ENCODE measurements at regions not wholly inside any gene's neighbourhood (a gene's known extent, or its start where the extent isn't known, plus 50 kb on each side); places are given as distances from the start of the nearest gene placed in this dataset.

DNA sequence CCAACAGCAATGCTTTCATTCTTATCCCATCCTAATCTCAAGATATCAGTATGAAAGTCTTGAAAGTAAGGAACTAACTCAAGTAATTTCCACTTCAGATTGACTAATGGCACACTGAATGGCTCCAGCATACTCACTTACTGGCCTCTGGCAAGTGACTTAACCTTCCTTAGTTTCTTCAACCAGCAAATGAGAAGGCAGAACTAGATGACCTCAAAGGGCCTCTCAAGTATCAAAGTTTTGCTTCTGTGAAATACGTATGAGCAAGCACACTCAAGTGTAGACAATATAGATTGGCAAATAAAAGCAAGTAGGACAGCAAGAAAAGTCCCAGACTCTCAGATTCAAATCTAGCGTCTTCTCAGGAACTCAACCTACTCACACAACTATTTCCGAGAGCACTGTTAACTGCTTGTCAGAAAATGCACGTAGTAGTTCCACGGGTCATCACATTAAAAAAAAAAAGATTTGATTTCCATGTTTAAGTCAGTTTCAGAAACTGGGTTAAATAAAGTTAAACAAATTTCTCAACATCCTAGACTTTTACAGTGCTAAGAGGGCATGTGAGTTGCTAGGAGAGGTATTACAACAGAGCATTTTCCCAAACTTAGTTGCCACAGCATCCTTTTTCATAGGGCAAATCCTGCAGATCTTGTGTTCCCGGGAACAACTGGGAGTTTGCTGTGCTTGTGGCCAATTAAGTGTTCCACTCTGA, 276.9 kb upstream of the KLF14 start:
- peak; percentile 15 for ATAC-seq (ENCODE audit: insufficient read depth, low FRiP score)
- WGBS, 2 donors, result 38 to 43% methylated on average over 6 of the region's 6 CpGs
- Histone ChIP-seq H3K27me3 (ENCODE audit: control insufficient read depth in 3 of 3, insufficient read depth in 3 of 3, low read length in 2 of 3) (no peaks in the 10 kb centered on the region), H3K9ac (ENCODE audit: insufficient read depth in 1 of 2, low read length in 2 of 2) (no peak overlapping the region), H3K36me3 (ENCODE audit: control insufficient read depth in 4 of 4, insufficient read depth in 4 of 4, low read length in 4 of 4) (no peaks in the 10 kb centered on the region), H3K4me1 (ENCODE audit: control insufficient read depth in 5 of 5, insufficient read depth in 5 of 5, low read length in 5 of 5) (peaks cover 0 to 30% (median 19%) of the 10 kb centered on the region in 5 donors), H3K27ac (ENCODE audit: low read depth in 1 of 2, low read length in 1 of 2) (peak overlapping the region in 1 of 2 donors; percentile 81), H3K9me3 (ENCODE audit: control insufficient read depth in 4 of 4, insufficient read depth in 3 of 4, low read length in 3 of 4) (no peaks in the 10 kb centered on the region), H3K4me3 (no peak overlapping the region)
- peak in 2 of 3 donors; percentile 38 to 70 for DNase-seq
- TF ChIP-seq CTCF (IDR thresholded peaks at IDR 0.05; ENCODE audit: control extremely low read depth, extremely low read depth), result no peak

- H3K36me3 ChIP-seq (ENCODE audit: control insufficient read depth in 4 of 4, insufficient read depth in 4 of 4, low read length in 4 of 4), result no peaks in the 10 kb centered on the region
- ATAC-seq (ENCODE audit: insufficient read depth, low FRiP score) (peak; percentile 58), DNase-seq (peak; percentile 54 to 78 (median 60))
- no peak overlapping the region for H3K9ac ChIP-seq (ENCODE audit: insufficient read depth in 1 of 2, low read length in 2 of 2)
- H3K4me1 ChIP-seq (ENCODE audit: control insufficient read depth in 5 of 5, insufficient read depth in 5 of 5, low read length in 5 of 5), result peaks cover 0 to 30% (median 21%) of the 10 kb centered on the region in 5 donors
- H3K27me3 ChIP-seq (ENCODE audit: control insufficient read depth in 3 of 3, insufficient read depth in 3 of 3, low read length in 2 of 3), result no peaks in the 10 kb centered on the region
- WGBS, 2 donors, result 27 to 30% methylated on average over 4 of the region's 4 CpGs
- no peak for TF ChIP-seq CTCF (IDR thresholded peaks at IDR 0.05; ENCODE audit: control extremely low read depth, extremely low read depth)
- H3K27ac ChIP-seq (ENCODE audit: low read depth in 1 of 2, low read length in 1 of 2), result peak overlapping the region in 1 of 2 donors; percentile 81
- H3K9me3 ChIP-seq (ENCODE audit: control insufficient read depth in 4 of 4, insufficient read depth in 3 of 4, low read length in 3 of 4), result no peaks in the 10 kb centered on the region
- no peak overlapping the region for H3K4me3 ChIP-seq
Measured at GRCh38 chr7:131011432-131011742, 277.4 kb upstream of the KLF14 start.

GRCh38 chr7:131011976-131012375, 278.0 kb upstream of the KLF14 start:
- no peak overlapping the region for H3K4me3 ChIP-seq
- peak overlapping the region in 1 of 2 donors; percentile 90 for H3K27ac ChIP-seq (ENCODE audit: low read depth in 1 of 2, low read length in 1 of 2)
- TF ChIP-seq CTCF (IDR thresholded peaks at IDR 0.05; ENCODE audit: control extremely low read depth, extremely low read depth), result no peak
- H3K27me3 ChIP-seq (ENCODE audit: control insufficient read depth in 3 of 3, insufficient read depth in 3 of 3, low read length in 2 of 3), result no peaks in the 10 kb centered on the region
- no peaks in the 10 kb centered on the region for H3K36me3 ChIP-seq (ENCODE audit: control insufficient read depth in 4 of 4, insufficient read depth in 4 of 4, low read length in 4 of 4)
- no peaks in the 10 kb centered on the region for H3K9me3 ChIP-seq (ENCODE audit: control insufficient read depth in 4 of 4, insufficient read depth in 3 of 4, low read length in 3 of 4)
- ATAC-seq (ENCODE audit: insufficient read depth, low FRiP score), result no peak
- DNase-seq, result peak; percentile 60 to 91 (median 91)
- H3K9ac ChIP-seq (ENCODE audit: insufficient read depth in 1 of 2, low read length in 2 of 2), result no peak overlapping the region
- 13 to 24% methylated on average over 4 of the region's 4 CpGs for WGBS, 2 donors
- H3K4me1 ChIP-seq (ENCODE audit: control insufficient read depth in 5 of 5, insufficient read depth in 5 of 5, low read length in 5 of 5), result peaks cover 0 to 30% (median 27%) of the 10 kb centered on the region in 5 donors
